Upper lobe of right lung (tissue), 1 donor: ENCODE measurements at regions not wholly inside any gene's neighbourhood (a gene's known extent, or its start where the extent isn't known, plus 50 kb on each side); places are given as distances from the start of the nearest gene placed in this dataset.

Source experiments
- ATAC-seq: fragments of 200-7000 bp; cut with Tn5 transposase; one replicate; pipeline ENCODE4 v1.9.1; 2020; ENCODE audit warnings: mild to moderate bottlenecking, moderate library complexity
- DNase-seq: peaks from one replicate; pipeline ENCODE4 v3.0.0-alpha.2; 2020
- H3K27ac ChIP-seq: fragments of 200-600 bp; one replicate; pipeline ENCODE4 v1.8.0; 2022
- H3K27me3 ChIP-seq: fragments of 200-600 bp; one replicate; pipeline ENCODE4 v1.8.0; 2022; ENCODE audit warnings: mild to moderate bottlenecking
- H3K36me3 ChIP-seq: fragments of 200-600 bp; one replicate; pipeline ENCODE4 v1.8.0; 2022
- H3K4me1 ChIP-seq: fragments of 200-600 bp; one replicate; pipeline ENCODE4 v1.8.0; 2022
- H3K4me3 ChIP-seq: fragments of 200-600 bp; one replicate; pipeline ENCODE4 v1.8.0; 2022; ENCODE audit warnings: mild to moderate bottlenecking
- H3K9me3 ChIP-seq: fragments of 200-600 bp; one replicate; pipeline ENCODE4 v1.8.0; 2022
- intact Hi-C: fragments of 100-400 bp; cut with DNase I; formaldehyde crosslinking; loops from one replicate; pipeline ENCODE4 v1.11.0; 2022
- TF ChIP-seq, protein P1 (sequence below): fragments of 200-600 bp; IDR thresholded peaks from one replicate; pipeline ENCODE4 v1.8.0; 2022; ENCODE audit warnings: antibody characterized with exemption
- donor health status: DM: no; HTN: yes; CAD: no; lungs with severe emphysema.

GRCh38 chr3:139838269-139838957 lies 96.6 kb upstream of the CLSTN2 start:
- H3K4me1 ChIP-seq = no peaks in the 10 kb centered on the region
- no peaks in the 10 kb centered on the region for H3K36me3 ChIP-seq
- intact Hi-C loops = no loop called here
- TF ChIP-seq, protein P1, sequence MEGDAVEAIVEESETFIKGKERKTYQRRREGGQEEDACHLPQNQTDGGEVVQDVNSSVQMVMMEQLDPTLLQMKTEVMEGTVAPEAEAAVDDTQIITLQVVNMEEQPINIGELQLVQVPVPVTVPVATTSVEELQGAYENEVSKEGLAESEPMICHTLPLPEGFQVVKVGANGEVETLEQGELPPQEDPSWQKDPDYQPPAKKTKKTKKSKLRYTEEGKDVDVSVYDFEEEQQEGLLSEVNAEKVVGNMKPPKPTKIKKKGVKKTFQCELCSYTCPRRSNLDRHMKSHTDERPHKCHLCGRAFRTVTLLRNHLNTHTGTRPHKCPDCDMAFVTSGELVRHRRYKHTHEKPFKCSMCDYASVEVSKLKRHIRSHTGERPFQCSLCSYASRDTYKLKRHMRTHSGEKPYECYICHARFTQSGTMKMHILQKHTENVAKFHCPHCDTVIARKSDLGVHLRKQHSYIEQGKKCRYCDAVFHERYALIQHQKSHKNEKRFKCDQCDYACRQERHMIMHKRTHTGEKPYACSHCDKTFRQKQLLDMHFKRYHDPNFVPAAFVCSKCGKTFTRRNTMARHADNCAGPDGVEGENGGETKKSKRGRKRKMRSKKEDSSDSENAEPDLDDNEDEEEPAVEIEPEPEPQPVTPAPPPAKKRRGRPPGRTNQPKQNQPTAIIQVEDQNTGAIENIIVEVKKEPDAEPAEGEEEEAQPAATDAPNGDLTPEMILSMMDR = no peak
- no peak overlapping the region for H3K27ac ChIP-seq
- DNase-seq = no peak
- H3K4me3 ChIP-seq = no peak overlapping the region
- H3K27me3 ChIP-seq = no peaks in the 10 kb centered on the region
- ATAC-seq = no peak
- no peaks in the 10 kb centered on the region for H3K9me3 ChIP-seq

- DNase-seq = no peak
- Histone ChIP-seq H3K27me3 (no peaks in the 10 kb centered on the region), H3K9me3 (no peaks in the 10 kb centered on the region), H3K36me3 (no peaks in the 10 kb centered on the region), H3K4me1 (no peaks in the 10 kb centered on the region), H3K27ac (no peak overlapping the region), H3K4me3 (no peak overlapping the region)
- ATAC-seq = no peak
- TF ChIP-seq, protein P1 = no peak
- intact Hi-C loops = no loop called here
Measured at GRCh38 chr3:139836698-139837464, 98.1 kb upstream of the CLSTN2 start.

DNA sequence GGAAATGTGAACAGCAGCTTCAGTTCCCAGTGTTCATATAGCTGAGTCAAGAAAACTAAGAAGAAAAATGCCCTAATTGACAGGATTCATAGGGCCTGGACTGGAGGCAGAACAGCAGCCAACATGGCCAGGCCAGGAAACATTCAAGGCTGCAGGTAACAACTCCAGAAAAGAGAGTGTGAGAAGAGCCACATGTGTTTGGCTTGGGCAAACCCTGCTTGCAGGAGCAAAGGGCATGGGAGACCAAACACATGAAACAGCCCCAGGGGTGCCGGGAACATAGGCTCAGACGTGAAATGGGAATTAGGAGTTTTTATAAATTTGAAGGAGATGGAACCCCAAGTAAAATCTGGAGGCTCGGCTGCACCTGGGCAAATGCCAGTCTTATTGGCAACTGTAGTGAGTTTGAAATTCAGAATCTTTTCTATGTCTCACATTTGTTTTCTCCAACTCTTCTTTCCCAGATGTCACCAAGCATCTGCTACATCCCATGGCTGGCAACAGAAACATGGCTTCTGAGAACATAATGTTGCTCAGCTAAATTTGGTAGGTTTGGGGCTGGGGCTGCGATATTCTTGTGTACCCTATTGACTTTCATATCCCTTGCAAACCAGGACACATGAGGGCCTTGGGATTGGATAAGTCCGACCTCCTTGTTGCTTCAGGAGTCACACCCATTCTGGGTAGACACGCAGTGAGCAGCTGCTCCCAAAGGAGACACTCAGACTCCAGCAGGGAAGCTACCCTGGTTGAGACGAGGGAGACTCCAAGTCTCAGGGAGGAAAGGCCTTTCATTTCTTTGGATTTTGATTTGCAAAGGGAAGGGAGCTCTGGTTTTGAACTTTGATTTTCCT lies 98.9 kb upstream of the CLSTN2 start:
- TF ChIP-seq, protein P1 = no peak
- intact Hi-C loops = no loop called here
- no peaks in the 10 kb centered on the region for H3K27me3 ChIP-seq
- no peaks in the 10 kb centered on the region for H3K9me3 ChIP-seq
- H3K4me1 ChIP-seq = no peaks in the 10 kb centered on the region
- ATAC-seq (no peak), DNase-seq (no peak)
- H3K4me3 ChIP-seq = no peak overlapping the region
- H3K27ac ChIP-seq = no peak overlapping the region
- no peaks in the 10 kb centered on the region for H3K36me3 ChIP-seq

DNA sequence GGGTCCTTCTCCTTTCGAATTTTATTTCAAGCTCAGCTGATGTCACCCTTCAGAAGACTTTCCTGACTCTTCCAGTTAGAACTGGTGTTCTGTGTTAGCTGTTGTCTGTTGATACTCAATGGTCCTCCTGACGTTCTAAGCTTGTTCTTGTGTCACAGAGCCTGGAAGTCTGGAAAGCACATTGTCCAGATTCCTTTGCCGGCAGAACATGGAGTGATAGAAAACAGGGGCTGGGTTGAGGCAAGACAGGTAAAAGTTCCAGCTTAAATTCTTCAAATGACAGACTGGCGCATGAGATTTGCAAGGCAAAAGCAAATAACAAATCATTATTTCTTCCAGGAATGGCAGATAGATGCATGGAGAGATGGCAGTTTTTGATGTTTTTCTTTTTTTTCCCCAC lies 102.0 kb upstream of the CLSTN2 start:
- H3K4me1 ChIP-seq = no peaks in the 10 kb centered on the region
- ATAC-seq (no peak), DNase-seq (no peak)
- TF ChIP-seq, protein P1 = no peak
- H3K27me3 ChIP-seq = no peaks in the 10 kb centered on the region
- no peak overlapping the region for H3K4me3 ChIP-seq
- intact Hi-C loops = no loop called here
- H3K27ac ChIP-seq = no peak overlapping the region
- no peaks in the 10 kb centered on the region for H3K36me3 ChIP-seq
- H3K9me3 ChIP-seq = no peaks in the 10 kb centered on the region

GRCh38 chr3:139830817-139831216 lies 104.2 kb upstream of the CLSTN2 start:
- peak; percentile 64 for ATAC-seq
- Histone ChIP-seq H3K27me3 (no peaks in the 10 kb centered on the region), H3K4me1 (no peaks in the 10 kb centered on the region), H3K4me3 (no peak overlapping the region), H3K27ac (no peak overlapping the region), H3K9me3 (no peaks in the 10 kb centered on the region), H3K36me3 (no peaks in the 10 kb centered on the region)
- intact Hi-C loops = no loop called here
- peak; percentile 67 for DNase-seq
- TF ChIP-seq, protein P1 = no peak
